ENCODE measurements at regions not wholly inside any gene's neighbourhood (a gene's known extent, or its start where the extent isn't known, plus 50 kb on each side); places are given as distances from the start of the nearest gene placed in this dataset.
A peak's percentile ranks its signal among the peaks of the same experiment; 100 is the strongest.
"Not testable (repeated sequence)": the region's sequence is repeated elsewhere in the genome, so short reads cannot be mapped to it uniquely, and the experiment has no call there.

DNA sequence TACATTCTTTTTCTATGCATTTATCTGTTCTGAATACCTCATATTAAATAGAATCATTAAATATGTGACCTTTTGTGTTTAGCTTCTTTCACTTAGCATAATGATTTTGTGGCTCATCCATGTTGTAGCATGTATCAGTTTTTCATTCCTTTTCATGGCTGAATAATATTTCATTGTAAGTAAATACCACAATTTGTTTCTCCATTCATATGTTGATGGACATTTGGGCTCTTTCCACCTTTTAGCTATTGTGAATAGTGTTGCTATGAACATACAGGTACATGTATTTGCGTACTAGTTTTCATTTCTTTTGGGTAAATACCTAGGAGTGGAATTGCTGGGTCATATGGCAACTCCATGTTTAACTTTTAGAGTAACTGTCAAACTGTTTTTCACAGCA lies 85.1 kb downstream of the GNL3L start:
- no peak for DNase-seq (ENCODE audit: low read depth)
- no peak overlapping the region for H3K4me3 ChIP-seq (replicated peaks; ENCODE audit: low read depth, low read length)
- TF ChIP-seq, protein P1, sequence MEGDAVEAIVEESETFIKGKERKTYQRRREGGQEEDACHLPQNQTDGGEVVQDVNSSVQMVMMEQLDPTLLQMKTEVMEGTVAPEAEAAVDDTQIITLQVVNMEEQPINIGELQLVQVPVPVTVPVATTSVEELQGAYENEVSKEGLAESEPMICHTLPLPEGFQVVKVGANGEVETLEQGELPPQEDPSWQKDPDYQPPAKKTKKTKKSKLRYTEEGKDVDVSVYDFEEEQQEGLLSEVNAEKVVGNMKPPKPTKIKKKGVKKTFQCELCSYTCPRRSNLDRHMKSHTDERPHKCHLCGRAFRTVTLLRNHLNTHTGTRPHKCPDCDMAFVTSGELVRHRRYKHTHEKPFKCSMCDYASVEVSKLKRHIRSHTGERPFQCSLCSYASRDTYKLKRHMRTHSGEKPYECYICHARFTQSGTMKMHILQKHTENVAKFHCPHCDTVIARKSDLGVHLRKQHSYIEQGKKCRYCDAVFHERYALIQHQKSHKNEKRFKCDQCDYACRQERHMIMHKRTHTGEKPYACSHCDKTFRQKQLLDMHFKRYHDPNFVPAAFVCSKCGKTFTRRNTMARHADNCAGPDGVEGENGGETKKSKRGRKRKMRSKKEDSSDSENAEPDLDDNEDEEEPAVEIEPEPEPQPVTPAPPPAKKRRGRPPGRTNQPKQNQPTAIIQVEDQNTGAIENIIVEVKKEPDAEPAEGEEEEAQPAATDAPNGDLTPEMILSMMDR (IDR thresholded peaks at IDR 0.05; ENCODE audit: low read length, missing control alignments) = no peak

DNA sequence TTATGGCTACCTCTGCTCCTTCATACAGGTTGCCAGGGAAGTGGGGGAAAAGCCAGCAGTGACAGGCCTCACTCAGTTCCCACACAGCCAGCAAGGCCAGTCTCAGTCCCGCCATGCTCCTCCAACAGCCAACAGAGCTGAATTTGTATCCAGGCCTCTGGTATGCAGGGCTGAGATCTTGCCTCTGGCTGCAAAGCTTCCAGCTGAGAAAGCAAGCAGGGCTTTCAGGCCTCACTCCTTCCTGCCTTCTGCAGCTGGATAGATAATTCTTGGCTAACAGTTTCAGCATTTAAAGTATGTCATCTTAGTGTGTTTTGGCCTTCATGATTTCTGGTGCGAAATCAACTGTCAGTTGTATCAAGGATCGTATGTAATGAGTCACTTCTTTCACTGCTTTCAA lies 103.6 kb downstream of the GNL3L start:
- no peak overlapping the region for H3K4me3 ChIP-seq (replicated peaks; ENCODE audit: low read depth, low read length)
- TF ChIP-seq, protein P1 (IDR thresholded peaks at IDR 0.05; ENCODE audit: low read length, missing control alignments) = no peak
- peak; percentile 68 for DNase-seq (ENCODE audit: low read depth)

DNA sequence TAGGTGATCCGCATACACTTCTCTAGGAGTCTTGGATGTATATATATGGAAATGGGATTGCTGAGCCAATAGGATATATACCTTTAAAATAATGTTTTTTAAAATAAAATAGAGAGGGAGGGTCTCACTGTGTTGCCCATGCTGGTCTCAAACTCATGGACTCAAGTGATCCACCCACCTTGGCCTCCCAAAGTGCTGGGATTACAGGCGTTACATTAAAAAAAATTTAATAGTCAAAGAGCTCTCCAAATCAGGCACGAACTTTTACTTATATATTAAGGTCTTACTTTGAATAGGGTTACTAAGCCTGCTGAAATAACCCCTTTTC lies 109.0 kb downstream of the GNL3L start:
- H3K4me3 ChIP-seq (replicated peaks; ENCODE audit: low read depth, low read length) = peak overlapping the region; percentile 58
- DNase-seq (ENCODE audit: low read depth) = no peak
- TF ChIP-seq, protein P1 (IDR thresholded peaks at IDR 0.05; ENCODE audit: low read length, missing control alignments) = no peak

DNA sequence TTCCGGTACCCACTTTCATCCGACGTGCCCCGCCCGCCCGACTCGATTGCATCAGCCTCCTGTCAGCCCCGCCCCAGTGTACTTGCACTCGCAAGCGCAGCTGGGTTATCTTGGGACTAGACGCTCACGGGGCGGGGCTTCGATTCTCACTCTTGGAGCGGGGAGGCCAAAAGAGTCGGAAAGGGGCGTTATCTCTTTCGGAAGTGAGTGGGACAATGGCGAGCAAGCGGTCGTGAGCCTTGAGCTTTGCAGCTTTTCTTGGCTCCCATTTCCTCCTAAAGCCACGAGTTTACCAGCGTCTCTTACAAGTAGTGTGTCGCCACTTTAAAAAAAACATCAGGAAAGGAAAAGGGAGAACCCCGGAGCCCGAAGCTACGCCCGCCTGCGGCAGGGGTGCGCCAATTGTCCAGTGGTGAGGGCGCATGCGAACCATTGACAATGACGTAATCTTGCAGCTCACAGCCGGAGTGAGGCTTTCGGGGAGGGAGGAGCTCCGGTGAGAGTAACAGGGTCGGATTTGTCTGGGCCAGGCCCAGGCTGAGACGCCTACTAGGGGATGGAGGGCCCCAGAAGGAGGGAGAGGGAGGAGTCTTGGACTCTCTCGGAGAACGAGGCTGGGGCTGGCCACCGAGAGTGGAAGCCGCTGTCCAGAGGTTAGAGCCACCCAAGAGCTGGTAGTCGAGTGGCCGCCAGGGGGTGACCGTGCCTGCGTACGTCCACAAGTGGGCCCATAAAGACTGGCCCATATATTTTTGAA lies 109.5 kb downstream of the GNL3L start:
- H3K4me3 ChIP-seq (replicated peaks; ENCODE audit: low read depth, low read length) = peak overlapping the region; percentile 58
- peak; percentile 98 for DNase-seq (ENCODE audit: low read depth)
- TF ChIP-seq, protein P1 (IDR thresholded peaks at IDR 0.05; ENCODE audit: low read length, missing control alignments) = peak; percentile 63

DNA sequence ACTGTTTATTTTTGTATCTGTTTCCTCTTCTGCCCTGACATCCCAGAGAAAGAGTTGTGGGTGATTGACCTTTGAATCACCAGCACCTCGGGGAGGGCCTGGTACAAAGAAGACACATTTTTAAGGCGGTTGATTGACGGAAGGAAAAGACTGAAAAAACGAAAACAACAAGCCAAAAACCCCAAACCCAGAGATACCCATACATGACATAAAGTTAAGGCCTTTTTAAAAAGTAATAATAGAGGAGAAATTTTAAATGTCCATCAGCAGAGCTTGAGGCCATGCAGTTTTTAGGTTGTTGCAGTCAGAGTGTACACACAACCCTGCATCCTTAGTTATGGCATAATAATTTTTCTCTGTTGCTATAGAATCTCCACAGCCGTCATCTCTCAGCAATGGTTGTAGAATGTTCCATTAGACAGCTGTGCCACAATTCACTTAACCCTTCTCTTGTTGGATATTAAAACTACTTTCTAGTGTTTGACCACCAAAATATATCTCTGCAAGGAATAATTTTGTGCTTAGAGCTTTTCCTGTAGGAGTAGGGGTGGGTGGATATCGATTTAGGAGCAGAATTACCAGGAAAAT lies 110.2 kb downstream of the GNL3L start:
- TF ChIP-seq, protein P1 (IDR thresholded peaks at IDR 0.05; ENCODE audit: low read length, missing control alignments) = no peak
- H3K4me3 ChIP-seq (replicated peaks; ENCODE audit: low read depth, low read length) = peak overlapping the region; percentile 58
- DNase-seq (ENCODE audit: low read depth) = peak; percentile 4

DNA sequence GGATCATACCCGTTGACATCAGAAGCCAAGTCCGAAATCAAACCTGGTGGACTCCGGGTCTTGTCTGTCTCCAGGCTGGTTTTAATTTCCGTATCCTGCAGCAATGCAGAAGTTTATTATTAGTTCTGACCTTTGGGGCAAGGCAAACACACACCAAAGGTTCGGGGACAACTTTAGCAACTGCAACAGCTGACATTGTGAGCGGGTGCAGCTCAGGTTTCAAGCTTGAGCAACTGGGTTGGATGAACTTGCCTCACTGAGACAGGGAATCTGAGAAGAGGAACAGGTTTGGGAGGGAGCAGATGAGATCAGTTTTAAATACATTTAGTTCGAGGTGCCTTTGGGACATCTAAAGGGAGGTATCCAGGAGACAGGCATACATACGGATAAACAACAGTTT lies 110.7 kb downstream of the GNL3L start:
- TF ChIP-seq, protein P1 (IDR thresholded peaks at IDR 0.05; ENCODE audit: low read length, missing control alignments) = no peak
- no peak for DNase-seq (ENCODE audit: low read depth)
- H3K4me3 ChIP-seq (replicated peaks; ENCODE audit: low read depth, low read length) = no peak overlapping the region

DNA sequence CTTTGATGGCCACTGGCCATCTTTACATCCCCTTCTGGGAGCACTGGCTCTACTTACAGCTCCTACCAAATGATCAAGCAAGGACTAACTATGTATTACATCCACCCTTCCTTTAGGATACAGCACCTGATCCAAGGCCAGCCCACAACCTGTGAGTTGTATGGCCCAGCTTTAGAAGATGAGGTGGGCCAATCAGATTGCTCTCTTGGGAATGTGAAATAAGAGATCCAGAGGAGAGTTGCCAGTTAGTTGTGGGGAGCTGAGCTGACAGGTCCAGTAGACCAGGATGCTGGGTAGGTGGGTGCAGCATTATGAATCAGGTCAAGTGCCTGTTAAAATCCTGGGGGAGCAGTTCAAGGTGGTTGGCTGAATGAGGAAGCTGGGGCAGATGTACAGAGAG lies 111.5 kb downstream of the GNL3L start:
- TF ChIP-seq, protein P1 (IDR thresholded peaks at IDR 0.05; ENCODE audit: low read length, missing control alignments) = no peak
- DNase-seq (ENCODE audit: low read depth) = no peak
- H3K4me3 ChIP-seq (replicated peaks; ENCODE audit: low read depth, low read length) = no peak overlapping the region

DNA sequence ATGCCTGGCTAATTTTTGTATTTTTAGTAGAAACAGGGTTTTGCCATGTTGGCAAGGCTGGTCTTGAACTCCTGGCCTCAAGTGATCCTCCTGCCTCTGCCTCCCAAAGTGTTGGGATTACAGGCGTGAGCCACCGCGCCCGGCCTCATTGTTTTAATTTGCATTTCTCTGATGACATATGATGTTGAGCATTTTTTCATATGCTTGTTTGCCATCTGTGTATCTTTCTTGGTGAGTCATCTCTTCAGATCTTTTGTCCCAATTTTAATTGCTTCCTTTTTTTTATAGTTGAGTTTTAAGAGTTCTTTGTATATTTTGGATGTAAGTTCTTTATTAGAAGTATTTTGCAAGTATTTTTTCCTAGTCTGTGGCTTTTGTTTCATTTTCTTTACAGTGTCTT lies 117.6 kb downstream of the GNL3L start:
- not testable (repeated sequence) for DNase-seq (ENCODE audit: low read depth); H3K4me3 ChIP-seq (replicated peaks; ENCODE audit: low read depth, low read length)
